ENCODE measurements at regions not wholly inside any gene's neighbourhood (a gene's known extent, or its start where the extent isn't known, plus 50 kb on each side); places are given as distances from the start of the nearest gene placed in this dataset.

GRCh38 chr16:14372471-14372870, 257.6 kb downstream of the PARN start:
- TF ChIP-seq, protein P1, sequence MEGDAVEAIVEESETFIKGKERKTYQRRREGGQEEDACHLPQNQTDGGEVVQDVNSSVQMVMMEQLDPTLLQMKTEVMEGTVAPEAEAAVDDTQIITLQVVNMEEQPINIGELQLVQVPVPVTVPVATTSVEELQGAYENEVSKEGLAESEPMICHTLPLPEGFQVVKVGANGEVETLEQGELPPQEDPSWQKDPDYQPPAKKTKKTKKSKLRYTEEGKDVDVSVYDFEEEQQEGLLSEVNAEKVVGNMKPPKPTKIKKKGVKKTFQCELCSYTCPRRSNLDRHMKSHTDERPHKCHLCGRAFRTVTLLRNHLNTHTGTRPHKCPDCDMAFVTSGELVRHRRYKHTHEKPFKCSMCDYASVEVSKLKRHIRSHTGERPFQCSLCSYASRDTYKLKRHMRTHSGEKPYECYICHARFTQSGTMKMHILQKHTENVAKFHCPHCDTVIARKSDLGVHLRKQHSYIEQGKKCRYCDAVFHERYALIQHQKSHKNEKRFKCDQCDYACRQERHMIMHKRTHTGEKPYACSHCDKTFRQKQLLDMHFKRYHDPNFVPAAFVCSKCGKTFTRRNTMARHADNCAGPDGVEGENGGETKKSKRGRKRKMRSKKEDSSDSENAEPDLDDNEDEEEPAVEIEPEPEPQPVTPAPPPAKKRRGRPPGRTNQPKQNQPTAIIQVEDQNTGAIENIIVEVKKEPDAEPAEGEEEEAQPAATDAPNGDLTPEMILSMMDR (conservative IDR thresholded peaks at IDR 0.05; ENCODE audit: low read length) = no peak
- no peak for TF ChIP-seq EZH2phosphoT487 (IDR thresholded peaks at IDR 0.05; ENCODE audit: borderline replicate concordance)

Data from Loucy (cell line).